DMS153 (cell line): ENCODE measurements at regions not wholly inside any gene's neighbourhood (a gene's known extent, or its start where the extent isn't known, plus 50 kb on each side); places are given as distances from the start of the nearest gene placed in this dataset.
"Not testable (repeated sequence)": the region's sequence is repeated elsewhere in the genome, so short reads cannot be mapped to it uniquely, and the experiment has no call there.

Experiments
- DNase-seq: peaks from one replicate; lab custom pipeline; 2025; lab: John Stamatoyannopoulos, UW

DNA sequence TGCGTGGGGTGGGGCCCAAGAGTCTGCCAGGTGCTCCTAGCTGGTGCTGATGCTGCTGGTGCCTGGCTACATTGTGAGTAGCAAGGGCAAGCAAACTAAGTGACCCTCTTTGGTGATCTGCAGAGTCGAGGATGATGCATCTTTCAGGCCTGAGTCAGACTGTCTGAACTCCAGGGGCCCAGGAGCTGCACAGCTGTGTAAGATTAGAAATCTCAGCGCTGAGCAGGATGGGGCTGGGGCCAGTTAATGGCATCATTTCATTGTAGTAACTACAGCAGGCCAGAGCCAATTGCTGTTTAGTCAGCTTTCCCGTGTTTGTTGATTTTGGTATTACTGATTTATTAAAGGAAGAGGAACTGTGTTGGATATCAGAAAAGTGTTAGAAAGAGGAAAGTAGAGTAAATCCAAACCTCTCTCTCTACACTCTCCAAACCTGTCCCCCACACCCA, 365.2 kb downstream of the PAX1 start:
- no peak for DNase-seq

DNA sequence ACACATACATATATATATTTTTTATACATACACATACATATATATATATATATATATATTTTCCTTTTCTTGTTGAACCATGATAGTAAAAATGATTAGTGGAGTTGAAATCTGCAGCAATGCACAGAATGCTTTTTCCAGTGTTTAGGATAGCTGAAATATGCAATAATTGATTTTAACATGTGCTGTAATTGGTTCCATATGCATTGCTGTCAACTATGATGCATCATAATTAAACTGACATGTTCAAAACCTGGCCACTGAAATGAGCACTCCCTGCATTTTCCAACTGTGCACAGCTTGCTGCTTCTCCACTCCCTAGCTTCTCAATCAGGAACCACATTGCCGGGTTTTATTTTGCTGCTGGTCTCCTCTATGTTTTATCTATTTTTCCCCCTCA, 358.3 kb downstream of the PAX1 start:
- DNase-seq: no peak

DNA sequence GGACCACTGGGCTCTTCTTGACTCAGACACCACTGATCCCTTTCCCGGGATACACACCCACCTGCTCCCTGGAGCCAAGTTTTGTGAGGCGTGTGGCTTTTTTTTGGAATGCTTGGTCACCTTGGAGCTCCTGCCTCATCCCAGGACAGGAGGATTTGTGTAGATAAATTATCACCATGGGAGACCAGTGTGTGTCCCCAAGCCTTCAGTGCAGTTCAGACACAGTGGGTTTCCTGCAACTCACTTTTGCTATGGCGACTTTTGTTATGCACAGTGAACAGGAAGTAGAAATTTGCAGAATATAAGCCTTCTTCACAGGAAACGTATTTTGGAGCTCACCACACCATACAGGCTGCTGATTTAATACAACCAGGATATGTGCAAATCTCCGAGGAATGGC, 357.4 kb downstream of the PAX1 start:
- DNase-seq: no peak

DNA sequence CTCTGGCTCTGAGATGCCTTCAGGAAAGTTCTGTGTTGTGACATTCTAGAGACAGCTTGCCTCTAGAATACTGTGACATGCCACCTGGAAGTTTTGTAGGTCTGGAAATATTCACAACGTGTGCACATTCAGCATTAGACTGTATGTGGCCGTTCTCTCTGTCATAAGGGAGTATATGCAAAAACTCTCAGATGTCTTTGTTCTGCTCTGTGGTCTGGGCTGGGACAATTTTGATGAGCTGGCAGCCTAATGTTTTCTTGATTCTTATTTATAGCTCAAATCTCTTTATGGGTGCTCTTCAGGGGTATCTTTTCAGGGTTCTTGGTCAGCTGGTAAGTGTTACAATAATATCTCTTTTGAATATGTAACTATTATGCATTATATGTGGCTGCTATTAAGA, 355.1 kb downstream of the PAX1 start:
- no peak for DNase-seq

DNA sequence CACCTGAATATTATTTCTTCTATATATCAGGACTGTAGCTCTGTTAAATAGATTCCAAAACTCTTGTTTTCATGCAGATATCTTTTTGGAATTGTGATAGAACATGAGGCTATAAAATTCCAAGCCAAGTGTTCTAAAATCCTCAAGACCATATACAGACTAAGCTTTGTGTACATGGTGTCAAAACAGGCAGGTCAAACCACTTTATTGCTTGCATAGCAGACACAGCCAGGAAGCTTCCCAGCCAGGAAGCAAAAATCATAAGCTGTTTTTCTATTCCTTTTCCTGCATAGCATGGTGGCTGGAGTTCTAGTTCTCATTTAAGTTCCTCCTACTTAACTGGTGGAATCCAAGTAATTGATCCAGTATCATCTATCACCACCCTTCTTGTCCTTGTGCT, 353.3 kb downstream of the PAX1 start:
- DNase-seq: peak; percentile 18

DNA sequence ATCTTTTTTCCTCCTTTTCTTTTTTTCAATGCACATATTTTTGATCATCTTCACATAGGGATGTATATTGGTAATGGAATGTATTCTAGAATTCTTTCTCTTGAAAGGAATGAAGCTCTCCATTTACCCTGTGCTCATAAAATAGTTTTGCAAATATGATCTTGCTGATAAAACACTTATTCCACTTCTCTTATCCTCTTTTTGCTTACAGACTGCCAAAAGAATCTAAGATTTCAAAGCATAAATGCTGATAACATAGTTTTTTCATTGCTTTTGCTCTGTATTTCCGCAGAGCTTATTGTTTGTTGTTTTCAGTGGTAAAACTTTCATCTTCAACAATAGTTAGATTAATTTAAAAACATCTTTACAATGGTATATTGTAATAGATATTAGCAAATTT, 350.5 kb downstream of the PAX1 start:
- no peak for DNase-seq

DNA sequence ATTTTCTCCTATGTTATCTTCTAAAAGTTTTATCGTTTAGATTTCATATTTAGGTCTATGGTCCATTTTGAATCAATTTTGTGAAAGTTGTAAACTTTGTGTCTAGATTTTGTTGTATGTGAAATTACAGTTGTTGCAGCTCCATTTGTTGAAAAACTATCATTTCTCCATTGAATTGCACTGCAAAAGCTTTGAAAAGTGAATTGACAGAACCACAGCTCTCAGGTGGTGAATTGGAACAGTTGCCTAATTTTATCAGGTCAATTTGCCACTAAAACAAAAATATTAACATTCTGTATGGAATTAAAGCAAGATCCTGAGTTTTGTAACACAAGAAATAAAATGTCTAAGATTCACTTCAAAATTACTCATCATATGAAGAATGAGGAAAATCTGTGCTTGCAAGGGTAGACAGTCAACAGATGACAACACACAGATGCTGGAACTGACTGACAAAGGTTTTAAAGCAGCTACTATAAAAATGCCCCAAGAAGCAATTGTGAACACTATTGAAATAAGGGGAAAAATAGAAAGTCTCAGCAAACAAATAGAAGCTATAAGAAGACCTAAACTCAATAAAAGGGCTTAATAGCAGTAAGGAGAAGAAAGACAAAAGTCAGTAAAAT, 346.7 kb downstream of the PAX1 start:
- DNase-seq: no peak

DNA sequence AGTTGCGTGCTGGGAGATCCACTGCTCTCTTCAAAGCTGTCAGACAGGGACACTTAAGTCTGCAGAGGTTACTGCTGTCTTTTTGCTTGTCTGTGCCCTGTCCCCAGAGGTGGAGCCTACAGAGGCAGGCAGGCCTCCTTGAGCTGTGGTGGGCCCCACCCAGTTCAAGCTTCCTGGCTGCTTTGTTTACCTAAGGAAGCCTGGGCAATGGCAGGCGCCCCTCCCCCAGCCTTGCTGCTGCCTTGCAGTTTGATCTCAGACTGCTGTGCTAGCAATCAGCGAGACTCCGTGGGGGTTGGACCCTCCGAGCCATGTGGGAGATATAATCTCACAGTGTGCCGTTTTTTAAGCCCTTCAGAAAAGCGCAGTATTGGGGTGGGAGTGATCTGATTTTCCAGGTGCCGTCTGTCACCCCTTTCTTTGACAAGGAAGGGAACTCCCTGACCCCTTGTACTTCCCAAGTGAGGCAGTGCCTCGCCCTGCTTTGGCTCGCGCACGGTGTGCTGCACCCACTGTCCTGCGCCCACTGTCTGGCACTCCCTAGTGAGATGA, 340.6 kb downstream of the PAX1 start:
- not testable (repeated sequence) for DNase-seq

DNA sequence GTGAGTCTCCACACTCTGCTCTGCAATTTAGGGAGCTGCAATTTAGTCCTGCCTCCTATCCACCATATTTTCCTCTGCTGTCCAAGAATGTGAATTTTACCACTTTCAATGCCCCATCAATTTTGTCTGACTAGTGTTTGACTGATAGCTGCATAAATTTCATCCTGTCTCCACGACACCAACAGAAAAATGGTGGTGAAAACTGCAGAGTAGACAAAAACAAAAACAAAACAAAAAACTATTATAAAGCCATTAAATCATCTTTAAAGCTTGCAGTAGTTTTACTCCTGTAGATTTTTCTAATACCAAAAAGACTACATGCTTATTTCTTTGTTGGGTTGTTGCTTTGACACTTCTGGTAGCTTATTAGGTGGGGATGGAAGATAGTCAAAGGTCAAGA, 322.0 kb downstream of the PAX1 start:
- DNase-seq: no peak

DNA sequence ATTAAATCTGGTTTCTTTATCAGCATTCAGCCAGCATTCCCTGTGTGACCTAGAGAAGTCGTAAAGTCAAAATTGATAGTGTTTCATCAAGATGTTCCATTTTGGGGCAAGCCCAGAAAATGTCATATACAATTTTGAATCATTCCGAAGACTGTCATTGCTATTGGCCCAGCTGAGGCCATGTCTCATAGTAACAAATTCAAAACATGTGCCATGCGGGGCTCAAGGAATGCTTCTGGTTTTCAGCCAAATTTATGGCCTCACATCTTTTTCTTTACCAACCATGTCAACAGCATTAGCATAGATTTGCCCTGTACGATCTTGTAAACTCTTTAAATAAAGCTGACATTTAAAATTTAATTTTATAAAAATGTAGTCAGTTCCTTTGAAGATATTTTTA, 314.7 kb downstream of the PAX1 start:
- DNase-seq: no peak

DNA sequence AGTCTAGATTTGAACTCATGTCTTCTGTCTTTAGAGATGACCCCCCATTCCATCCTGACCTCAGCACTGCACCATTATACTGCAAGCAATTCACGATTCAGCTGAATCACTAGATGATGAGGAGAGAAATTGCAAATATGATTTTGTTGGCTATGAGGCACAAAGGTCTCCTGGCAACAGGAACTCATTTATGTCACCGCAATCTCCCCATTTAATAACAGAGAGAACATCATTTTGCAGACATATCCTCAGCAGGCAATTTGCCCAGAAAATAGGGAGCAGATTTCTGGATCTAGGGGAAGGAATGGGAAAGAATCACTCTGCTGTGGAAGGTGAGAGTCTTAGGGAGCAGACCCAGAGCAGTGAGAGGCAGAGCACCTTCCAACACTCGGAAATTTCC, 303.0 kb downstream of the PAX1 start:
- DNase-seq: no peak

DNA sequence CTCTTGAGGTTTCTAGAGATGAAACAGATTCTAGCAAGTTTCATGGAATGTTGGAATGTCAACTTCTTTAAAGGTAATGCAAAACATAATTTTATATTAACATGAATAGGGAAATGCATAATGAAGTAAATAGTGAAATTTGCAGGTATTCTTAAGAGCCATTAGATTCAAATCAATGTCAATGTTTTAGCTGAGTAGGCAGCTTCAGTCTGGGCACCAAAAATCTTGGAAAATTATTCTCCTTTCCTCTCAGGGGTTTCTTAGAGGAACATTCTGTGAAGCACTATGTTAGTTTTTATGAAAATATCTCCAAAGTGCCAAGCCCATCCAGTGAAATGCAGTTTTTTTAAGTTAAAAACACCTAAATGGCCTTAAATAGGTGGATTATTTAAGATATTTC, 300.8 kb downstream of the PAX1 start:
- no peak for DNase-seq

DNA sequence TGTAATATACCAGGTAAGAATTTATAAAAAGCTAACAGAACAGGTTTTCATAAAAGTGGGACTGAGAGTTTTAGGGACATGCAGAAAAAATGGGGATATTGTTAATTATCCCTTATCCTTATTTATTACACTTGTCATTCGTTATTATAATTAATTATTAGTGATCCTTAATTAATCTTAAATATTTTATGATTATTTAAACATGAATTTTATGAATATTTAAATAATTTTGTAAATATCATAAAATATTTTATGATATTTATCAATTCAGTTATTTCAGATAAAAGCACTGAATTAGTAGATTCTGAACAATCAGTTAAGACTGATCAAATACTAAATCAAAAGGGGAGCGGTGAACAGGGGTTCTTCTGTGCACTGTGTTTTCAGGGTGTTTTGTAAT, 300.1 kb downstream of the PAX1 start:
- DNase-seq: no peak

DNA sequence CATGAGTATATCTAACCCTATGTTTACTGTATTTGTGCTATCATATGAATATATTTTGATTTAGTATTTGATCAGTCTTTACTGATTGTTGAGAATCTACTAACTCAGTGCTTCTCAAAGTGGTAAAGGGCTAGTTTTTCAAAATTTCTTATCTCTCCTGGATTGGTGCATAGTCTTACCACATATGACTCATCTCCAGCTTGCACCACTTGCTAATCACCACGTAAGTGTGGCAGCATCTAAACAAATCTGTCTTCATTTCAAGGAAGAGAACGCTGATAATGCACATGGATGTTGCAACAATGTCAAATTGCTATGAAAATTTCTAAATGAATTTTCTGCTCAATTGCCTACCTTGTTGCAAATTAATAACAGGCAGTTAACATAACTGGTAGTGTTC, 299.5 kb downstream of the PAX1 start:
- DNase-seq: no peak

DNA sequence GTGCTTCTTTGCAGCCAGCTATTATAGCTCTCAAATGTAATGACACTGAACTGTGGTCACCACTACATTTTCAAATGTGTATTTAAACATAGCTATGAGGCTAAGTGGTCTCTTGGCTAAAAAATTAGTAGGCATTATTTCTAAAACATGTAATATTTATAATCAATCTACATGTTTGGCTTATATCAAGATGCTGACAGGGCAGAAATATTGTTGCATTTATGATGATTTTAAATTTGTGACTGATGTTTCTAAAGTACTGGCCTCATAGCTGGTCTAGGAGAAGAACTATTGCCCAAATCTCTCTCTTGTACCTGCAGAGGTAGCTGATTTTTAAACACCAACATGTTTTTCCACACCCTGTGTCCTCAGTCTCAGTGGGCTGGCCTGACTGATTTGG, 298.2 kb downstream of the PAX1 start:
- DNase-seq: no peak

DNA sequence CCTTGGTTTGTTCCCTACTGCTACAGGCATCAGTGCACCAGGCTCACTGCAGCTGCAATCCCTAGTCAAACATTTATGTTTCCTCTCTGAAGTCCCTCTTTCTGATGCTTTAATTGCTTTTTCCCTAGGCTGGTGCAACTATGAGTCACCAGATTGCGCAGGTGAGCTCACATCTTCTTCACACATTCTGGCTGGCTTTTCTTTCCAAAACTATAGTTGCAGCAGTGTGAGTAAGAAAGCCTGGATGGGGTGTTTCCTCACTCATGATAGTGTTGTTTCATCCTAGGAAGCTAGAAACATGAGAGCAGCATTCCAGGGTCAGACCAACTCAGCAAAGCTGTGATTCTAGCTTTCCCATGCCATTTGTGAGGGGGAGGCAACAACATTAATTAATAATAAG, 296.4 kb downstream of the PAX1 start:
- DNase-seq: peak; percentile 32

DNA sequence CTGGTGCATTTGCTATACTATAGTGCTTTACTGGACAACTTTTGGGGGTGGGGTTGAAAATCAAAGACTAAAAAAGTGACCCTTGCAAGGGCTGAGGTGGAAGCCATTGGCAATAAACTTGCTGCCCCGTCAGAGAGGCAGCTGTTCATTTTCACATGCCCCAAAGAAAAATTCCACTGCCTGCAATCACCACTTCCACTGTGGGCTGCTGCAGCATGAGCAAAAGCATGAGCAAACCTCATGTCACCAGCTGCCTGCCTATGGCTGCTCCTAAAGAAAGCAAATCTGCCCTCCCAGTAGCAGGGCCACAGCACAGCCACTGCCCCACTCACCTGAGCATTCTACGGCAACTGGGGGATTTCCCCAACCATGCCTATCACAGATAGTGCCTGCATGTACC, 290.0 kb downstream of the PAX1 start:
- DNase-seq: no peak

DNA sequence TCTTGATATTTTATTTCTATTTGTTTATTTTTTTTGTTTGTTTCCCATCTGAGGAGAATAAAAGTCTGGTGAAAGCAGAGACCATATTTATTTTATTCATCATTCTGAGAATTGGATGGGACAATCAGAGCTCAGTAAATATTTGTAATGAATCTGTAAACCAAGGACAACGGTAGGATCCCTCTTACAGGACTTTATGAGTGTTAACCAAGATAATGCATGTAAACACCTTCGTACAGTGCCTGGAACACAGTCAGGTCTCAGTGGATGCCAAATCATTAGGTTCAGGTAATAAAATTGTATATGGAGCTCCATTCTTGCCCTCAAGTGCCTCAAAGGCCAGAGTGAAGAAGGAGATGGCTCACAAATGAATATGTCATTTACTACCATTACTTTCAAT, 288.7 kb downstream of the PAX1 start:
- DNase-seq: no peak

DNA sequence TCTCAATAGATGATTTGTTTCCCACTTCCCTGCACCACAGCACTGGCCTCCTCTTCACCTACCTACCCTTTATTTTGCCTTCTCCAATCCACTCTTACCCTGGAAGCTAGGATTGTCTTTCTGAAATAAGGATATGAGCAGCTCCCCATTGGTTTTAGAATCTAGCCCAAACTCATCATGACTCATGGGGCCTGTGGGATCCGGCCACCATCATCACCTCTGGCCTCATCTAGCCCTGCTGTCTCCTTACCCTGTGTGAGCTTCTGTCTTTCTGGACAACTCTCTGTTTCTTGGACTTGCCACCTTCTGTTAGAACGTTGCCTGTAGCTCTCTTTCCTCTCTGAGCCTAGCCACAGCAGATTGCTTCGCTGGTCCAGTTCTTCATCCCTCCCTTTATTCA, 277.1 kb downstream of the PAX1 start:
- no peak for DNase-seq

DNA sequence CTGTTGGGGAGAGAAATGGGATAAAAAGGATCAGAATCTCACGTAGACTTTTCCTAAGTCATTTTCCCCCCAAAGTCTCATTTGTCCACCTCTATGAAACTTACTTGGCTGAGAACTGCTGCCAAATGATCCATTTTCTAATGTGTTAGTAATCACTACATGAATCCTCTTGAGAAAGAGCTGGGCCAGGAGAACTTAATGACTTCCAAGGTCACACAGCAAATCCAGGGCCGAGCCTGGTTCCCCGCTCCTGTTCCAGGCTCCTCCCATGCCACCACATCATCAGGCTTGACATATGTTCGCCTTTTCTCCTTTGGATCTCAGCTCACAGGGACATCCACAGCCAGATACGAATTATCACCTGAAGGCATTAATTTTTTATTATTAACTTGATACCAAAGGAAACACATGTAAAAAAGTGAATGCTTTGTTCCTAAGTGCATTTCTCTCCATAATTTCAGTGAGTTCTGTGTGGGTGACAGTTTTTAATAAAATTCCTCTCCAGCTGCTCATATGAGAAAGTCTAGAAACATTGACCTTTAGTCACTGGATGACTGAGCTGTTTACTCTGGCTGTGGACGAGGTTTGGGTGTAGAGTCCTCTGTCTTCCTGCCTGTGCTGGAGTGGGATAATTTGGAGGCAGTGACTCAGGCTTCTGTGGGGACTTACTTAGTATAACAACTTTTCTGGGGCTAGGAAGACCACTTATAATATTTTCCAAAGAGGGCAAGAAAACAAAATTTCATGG, 276.3 kb downstream of the PAX1 start:
- no peak for DNase-seq

DNA sequence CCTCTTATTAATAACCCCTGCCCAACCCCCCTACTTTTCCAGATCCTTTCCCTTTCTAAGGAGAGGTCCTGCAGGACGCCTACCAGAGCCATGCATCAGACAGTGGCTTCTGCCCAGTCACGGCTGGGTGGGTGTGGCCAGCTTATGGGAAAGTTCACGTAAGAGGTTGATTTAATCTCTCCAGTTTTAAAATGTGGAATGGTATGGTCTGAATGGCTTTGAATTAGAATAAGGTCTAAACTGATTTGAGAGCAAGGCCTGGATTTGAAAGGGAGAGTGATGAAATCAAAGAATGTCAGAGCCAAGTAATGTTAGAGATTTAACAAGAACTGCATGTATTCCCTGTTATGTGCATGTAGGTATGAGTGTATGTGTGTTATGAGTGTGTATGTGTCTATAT, 275.7 kb downstream of the PAX1 start:
- DNase-seq: no peak

DNA sequence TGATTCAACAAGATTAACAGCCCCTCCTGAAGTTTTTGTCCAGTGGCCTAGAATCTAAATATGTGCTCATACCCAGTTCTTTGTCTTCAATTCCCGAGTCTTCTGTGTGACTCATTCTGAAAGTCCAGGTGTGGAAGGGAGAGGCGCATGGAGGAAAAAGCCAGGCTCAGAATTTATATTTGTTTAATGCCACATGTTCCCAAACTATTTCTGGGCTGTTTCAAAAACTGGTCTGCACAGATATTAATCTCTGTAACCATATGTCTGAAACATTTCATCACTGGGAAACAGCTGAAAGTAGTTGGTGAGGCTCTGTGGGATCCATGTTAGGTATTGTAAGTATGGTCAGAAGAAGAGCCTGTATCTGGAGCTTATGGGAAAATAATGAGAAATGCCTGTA, 266.0 kb downstream of the PAX1 start:
- DNase-seq: no peak

DNA sequence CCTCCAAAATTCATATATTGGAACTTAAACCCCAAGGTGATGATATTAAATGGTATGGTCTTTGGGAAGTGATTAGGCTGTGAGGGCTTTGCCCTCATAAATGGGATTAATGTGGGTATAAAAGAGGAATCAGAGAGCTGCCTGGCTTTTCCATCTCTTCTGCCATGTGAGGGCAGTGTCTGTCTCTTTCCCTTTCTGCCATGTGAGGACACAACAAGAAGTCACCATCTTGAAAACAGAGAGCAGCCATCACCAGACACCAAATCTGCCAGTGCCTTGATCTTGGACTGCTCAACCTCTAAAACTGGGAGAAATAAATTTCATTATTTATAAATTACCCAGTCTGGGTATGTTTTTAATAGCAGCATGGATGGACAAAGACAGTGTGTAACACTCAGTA, 263.0 kb downstream of the PAX1 start:
- no peak for DNase-seq

DNA sequence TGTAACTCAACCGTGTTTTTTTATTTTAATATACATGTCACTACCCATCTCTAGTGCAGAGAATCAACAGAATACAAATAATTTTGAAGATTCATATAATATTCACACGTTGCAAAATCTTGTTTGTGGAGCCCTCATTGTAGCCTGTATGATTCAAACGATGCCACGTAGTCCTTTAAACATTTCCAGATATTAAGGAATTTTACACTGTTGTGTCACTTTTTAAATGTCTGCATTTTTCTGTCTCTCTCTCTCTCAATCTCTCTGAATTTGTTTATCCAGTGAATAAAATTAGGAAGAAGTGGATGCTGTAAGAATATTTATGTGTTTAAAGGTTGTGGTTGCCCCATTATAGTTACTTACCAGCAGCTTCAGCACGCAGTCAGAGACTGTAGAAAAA, 262.0 kb downstream of the PAX1 start:
- DNase-seq: no peak
